Heart left ventricle (tissue), 13 donors: ENCODE measurements at regions not wholly inside any gene's neighbourhood (a gene's known extent, or its start where the extent isn't known, plus 50 kb on each side); places are given as distances from the start of the nearest gene placed in this dataset.

Experiments
- POLR2A ChIP-seq, 2 donors: fragments of 450-650 bp; IDR thresholded peaks; one replicate each; pipeline ENCODE4 v1.6.1; 2017; ENCODE audit warnings: antibody characterized with exemption in 2 of 2, mild to moderate bottlenecking in 2 of 2, moderate library complexity in 2 of 2
- TF ChIP-seq, protein P1 (sequence below), 12 donors: fragments of 200-600 bp; sonication (generic) in 4 of 12; IDR thresholded peaks; one replicate each; pipeline versions ENCODE4 v1.5.0 to v1.8.0; 2018 to 2022; ENCODE audit warnings: antibody characterized with exemption in 12 of 12, mild to moderate bottlenecking in 5 of 12
- donor health status: ischemic (EF 13 %, LVEDD 7.1; RV severe dilation, severe dysfunction).
- donor health status: DM: no; HTN: yes; CAD: no.
- donor health status: DM: no; HTN: no; CAD: no.
- donor health status: ischemic (EF 25% LVEDD 6.9; RV normal size, moderate dysfunction).
- donor health status: ischemic (EF 25% LVEDD 5.7; RV mildly dilated, moderate dysfunction).
- donor health status: ischemic (EF 35%, LVEDD 5.7; RV mildly dilated, moderate dysfunction).
- donor health status: nonischemic (EF 11% LVEDD 7.7; RV severe dilation, severe dysfunction).
- donor health status: DM: yes; HTN: yes; CAD: no.
- donor health status: PGD.
- donor health status: ischemic (EF 29% LVEDD 5.4; RV normal size, mild dysfunction).
- donor health status: nonischemic (EF 23%, LVEDD 6.1; RV moderate dilation, normal function).

DNA sequence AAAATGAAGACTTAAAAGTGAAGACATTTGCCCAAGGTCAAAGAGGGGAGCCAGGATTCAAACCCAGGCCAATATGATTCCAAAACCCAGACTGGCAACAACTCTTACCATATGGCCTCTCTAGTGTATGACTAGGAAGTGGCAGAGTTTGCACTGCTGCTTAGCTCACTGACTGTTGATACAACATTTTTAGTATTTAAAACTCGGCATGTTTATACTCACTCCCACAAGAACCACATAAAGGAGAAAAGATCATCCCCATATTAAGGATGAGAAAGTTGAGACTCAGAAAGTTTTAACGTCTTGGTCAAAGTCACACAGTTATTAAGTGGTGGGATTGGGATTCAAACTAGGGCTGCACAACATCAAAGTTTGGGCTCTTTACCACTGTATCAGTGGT lies 81.7 kb downstream of the CCDC34 start:
- TF ChIP-seq, protein P1, sequence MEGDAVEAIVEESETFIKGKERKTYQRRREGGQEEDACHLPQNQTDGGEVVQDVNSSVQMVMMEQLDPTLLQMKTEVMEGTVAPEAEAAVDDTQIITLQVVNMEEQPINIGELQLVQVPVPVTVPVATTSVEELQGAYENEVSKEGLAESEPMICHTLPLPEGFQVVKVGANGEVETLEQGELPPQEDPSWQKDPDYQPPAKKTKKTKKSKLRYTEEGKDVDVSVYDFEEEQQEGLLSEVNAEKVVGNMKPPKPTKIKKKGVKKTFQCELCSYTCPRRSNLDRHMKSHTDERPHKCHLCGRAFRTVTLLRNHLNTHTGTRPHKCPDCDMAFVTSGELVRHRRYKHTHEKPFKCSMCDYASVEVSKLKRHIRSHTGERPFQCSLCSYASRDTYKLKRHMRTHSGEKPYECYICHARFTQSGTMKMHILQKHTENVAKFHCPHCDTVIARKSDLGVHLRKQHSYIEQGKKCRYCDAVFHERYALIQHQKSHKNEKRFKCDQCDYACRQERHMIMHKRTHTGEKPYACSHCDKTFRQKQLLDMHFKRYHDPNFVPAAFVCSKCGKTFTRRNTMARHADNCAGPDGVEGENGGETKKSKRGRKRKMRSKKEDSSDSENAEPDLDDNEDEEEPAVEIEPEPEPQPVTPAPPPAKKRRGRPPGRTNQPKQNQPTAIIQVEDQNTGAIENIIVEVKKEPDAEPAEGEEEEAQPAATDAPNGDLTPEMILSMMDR (IDR thresholded peaks at IDR 0.05), result no peak
- no peak for TF ChIP-seq POLR2A (IDR thresholded peaks at IDR 0.05)
